IMR-90 (cell line): ENCODE measurements at regions not wholly inside any gene's neighbourhood (a gene's known extent, or its start where the extent isn't known, plus 50 kb on each side); places are given as distances from the start of the nearest gene placed in this dataset.

Experiments used
- ATAC-seq: fragments of 200-7000 bp; cut with Tn5 transposase; 2 replicates; pipeline ENCODE4 v1.9.1; 2020; ENCODE audit warnings: low read depth, mild to moderate bottlenecking, moderate library complexity
- BruUV-seq: library from RNA; stranded (reverse); fragments of 400-500 nt; replicated peaks from 2 replicates; lab custom pipeline; 2021; lab: Mats Ljungman, UMichigan
- CTCF ChIA-PET: fragments of 300-600 bp; formaldehyde crosslinking; extraction: SDS; loops from one replicate; lab custom pipeline; 2021; ENCODE audit warnings: antibody characterized with exemption; lab: Yijun Ruan, JAX
- POLR2A ChIA-PET: fragments of 300-600 bp; sonication (Branson Sonifier 250); formaldehyde crosslinking; loops from one replicate; lab custom pipeline; 2022; ENCODE audit warnings: antibody characterized with exemption; ENCODE audit not compliant: unreplicated experiment; lab: Charles Lee
- DNase-seq: peaks from one replicate; pipeline ENCODE4 v3.0.0; 2013
- H2AFZ ChIP-seq: replicated peaks from 2 replicates; pipeline ENCODE3; 2013; ENCODE audit warnings: low read length, mild to moderate bottlenecking; ENCODE audit not compliant: poor library complexity
- H2AK5ac ChIP-seq: 2 replicates; pipeline ENCODE4 v1.6.1; 2013; ENCODE audit warnings: low read depth, low read length, inconsistent platforms
- H2AK9ac ChIP-seq: replicated peaks from 2 replicates; pipeline ENCODE3; 2013; ENCODE audit warnings: mild to moderate bottlenecking, low read depth, low read length, moderate library complexity; ENCODE audit not compliant: poor library complexity
- H2BK120ac ChIP-seq: 2 replicates; pipeline ENCODE4 v1.6.1; 2013; ENCODE audit warnings: low read depth, low read length, inconsistent platforms
- H2BK15ac ChIP-seq: 3 replicates; pipeline ENCODE4 v1.6.1; 2013; ENCODE audit warnings: low read depth, low read length, inconsistent platforms
- H2BK20ac ChIP-seq: 2 replicates; pipeline ENCODE4 v1.6.1; 2013; ENCODE audit warnings: low read depth, mild to moderate bottlenecking, inconsistent platforms, low read length, moderate library complexity
- H2BK5ac ChIP-seq: 2 replicates; pipeline ENCODE4 v1.6.1; 2013; ENCODE audit warnings: mild to moderate bottlenecking, low read depth, low read length, inconsistent platforms; ENCODE audit not compliant: poor library complexity, severe bottlenecking
- H3K14ac ChIP-seq: replicated peaks from 2 replicates; pipeline ENCODE4 v1.6.1; 2013; ENCODE audit warnings: low read depth, low read length, inconsistent platforms
- H3K18ac ChIP-seq: 2 replicates; pipeline ENCODE4 v1.6.1; 2013; ENCODE audit warnings: low read depth, low read length, control low read depth
- H3K23ac ChIP-seq: 2 replicates; pipeline ENCODE4 v1.6.1; 2013; ENCODE audit warnings: low read depth, low read length, inconsistent platforms
- H3K27ac ChIP-seq: 2 replicates; pipeline ENCODE4 v1.5.1; 2013; ENCODE audit warnings: mild to moderate bottlenecking, control low read depth, low read length; ENCODE audit not compliant: insufficient read depth
- H3K27me3 ChIP-seq: 2 replicates; pipeline ENCODE4 v1.6.1; 2013; ENCODE audit warnings: low read length; ENCODE audit not compliant: control insufficient read depth, insufficient read depth
- H3K36me3 ChIP-seq: 2 replicates; pipeline ENCODE4 v1.6.1; 2013; ENCODE audit warnings: low read length, mixed read lengths; ENCODE audit not compliant: control insufficient read depth, insufficient read depth
- H3K4ac ChIP-seq: 2 replicates; pipeline ENCODE4 v1.6.1; 2013; ENCODE audit warnings: low read depth, low read length, inconsistent platforms
- H3K4me1 ChIP-seq: 2 replicates; pipeline ENCODE4 v1.6.1; 2013; ENCODE audit warnings: low read length, mixed read lengths; ENCODE audit not compliant: control insufficient read depth, insufficient read depth
- H3K4me2 ChIP-seq: 2 replicates; pipeline ENCODE4 v1.6.1; 2013; ENCODE audit warnings: low read depth, mild to moderate bottlenecking, control low read depth, low read length, moderate library complexity
- H3K4me3 ChIP-seq: 2 replicates; pipeline ENCODE4 v1.5.1; 2013; ENCODE audit warnings: low read depth, mild to moderate bottlenecking, control low read depth, low read length, moderate library complexity; ENCODE audit not compliant: insufficient read depth
- H3K56ac ChIP-seq: 2 replicates; pipeline ENCODE4 v1.6.1; 2013; ENCODE audit warnings: low read length, inconsistent platforms; ENCODE audit not compliant: insufficient read depth; ENCODE audit errors: extremely low read depth
- H3K79me1 ChIP-seq, 2 experiments: 2 replicates each; pipeline ENCODE4 v1.6.1; 2013; ENCODE audit warnings: low read length in 2 of 2, inconsistent platforms in 1 of 2, low read depth in 1 of 2
- H3K9ac ChIP-seq: 2 replicates; pipeline ENCODE4 v1.6.1; 2013; ENCODE audit warnings: low read depth, low read length, control low read depth
- H3K9me1 ChIP-seq: 2 replicates; pipeline ENCODE4 v1.6.1; 2013; ENCODE audit warnings: low read length, inconsistent platforms; ENCODE audit not compliant: insufficient read depth
- H3K9me3 ChIP-seq: 2 replicates; pipeline ENCODE4 v1.6.1; 2013; ENCODE audit warnings: low read length; ENCODE audit not compliant: control insufficient read depth, insufficient read depth
- H4K20me1 ChIP-seq: 2 replicates; pipeline ENCODE4 v1.6.1; 2013; ENCODE audit warnings: low read length, inconsistent platforms; ENCODE audit not compliant: insufficient read depth
- H4K5ac ChIP-seq: 2 replicates; pipeline ENCODE4 v1.6.1; 2013; ENCODE audit warnings: mild to moderate bottlenecking, low read depth, low read length, control low read depth
- H4K8ac ChIP-seq, 2 experiments: 2 replicates each; pipeline ENCODE4 v1.6.1; 2013; ENCODE audit warnings: low read depth in 2 of 2, low read length in 2 of 2, control low read depth in 1 of 2, inconsistent platforms in 1 of 2
- H4K91ac ChIP-seq: 2 replicates; pipeline ENCODE4 v1.6.1; 2013; ENCODE audit warnings: low read depth, low read length, inconsistent platforms; ENCODE audit not compliant: insufficient read depth
- BHLHE40 ChIP-seq: fragments of 150-350 bp; IDR thresholded peaks from 2 replicates; pipeline ENCODE4 v1.6.1; 2016; ENCODE audit warnings: mild to moderate bottlenecking, low read depth, low read length
- CEBPB ChIP-seq: IDR thresholded peaks from 2 replicates; pipeline ENCODE4 v1.6.1; 2012; ENCODE audit warnings: low read depth, low read length, improper control_type of control experiment
- CHD1 ChIP-seq: IDR thresholded peaks from 2 replicates; pipeline ENCODE4 v1.6.1; 2012; ENCODE audit warnings: low read depth, low read length, improper control_type of control experiment
- CTCF ChIP-seq: conservative IDR thresholded peaks from 2 replicates; pipeline ENCODE4 v1.5.1; 2012; ENCODE audit warnings: mild to moderate bottlenecking, low read depth, low read length, improper control_type of control experiment
- ELK1 ChIP-seq: fragments of 150-350 bp; IDR thresholded peaks from 2 replicates; pipeline ENCODE4 v1.6.1; 2016; ENCODE audit warnings: low read depth, mild to moderate bottlenecking, low read length, moderate library complexity, borderline replicate concordance
- FOS ChIP-seq: fragments of 150-350 bp; IDR thresholded peaks from 2 replicates; pipeline ENCODE4 v1.6.1; 2016; ENCODE audit warnings: low read depth, low read length
- MAFK ChIP-seq: IDR thresholded peaks from 2 replicates; pipeline ENCODE4 v1.6.1; 2012; ENCODE audit warnings: low read depth, low read length, improper control_type of control experiment
- MXI1 ChIP-seq: IDR thresholded peaks from 2 replicates; pipeline ENCODE4 v1.6.1; 2012; ENCODE audit warnings: low read depth, mild to moderate bottlenecking, low read length, moderate library complexity, borderline replicate concordance
- NFE2L2 ChIP-seq: fragments of 150-350 bp; IDR thresholded peaks from 2 replicates; pipeline ENCODE4 v1.6.1; 2016; ENCODE audit warnings: low read depth, mild to moderate bottlenecking, low read length
- POLR2A ChIP-seq: IDR thresholded peaks from 2 replicates; pipeline ENCODE4 v1.6.1; 2012; ENCODE audit warnings: mild to moderate bottlenecking, low read depth, low read length
- RAD21 ChIP-seq: IDR thresholded peaks from 2 replicates; pipeline ENCODE4 v1.6.1; 2012; ENCODE audit warnings: low read length, improper control_type of control experiment
- RCOR1 ChIP-seq: IDR thresholded peaks from 2 replicates; pipeline ENCODE4 v1.6.1; 2012; ENCODE audit warnings: mild to moderate bottlenecking, low read length, improper control_type of control experiment; ENCODE audit not compliant: insufficient replicate concordance
- SMC3 ChIP-seq: fragments of 150-350 bp; IDR thresholded peaks from 2 replicates; pipeline ENCODE4 v1.6.1; 2016; ENCODE audit warnings: low read depth, mild to moderate bottlenecking, antibody characterized with exemption, low read length, moderate library complexity
- USF2 ChIP-seq: fragments of 150-350 bp; IDR thresholded peaks from 2 replicates; pipeline ENCODE4 v1.6.1; 2017; ENCODE audit warnings: mild to moderate bottlenecking, antibody characterized with exemption, low read length, low read depth
- whole genome bisulfite sequencing, 2 experiments: methylation state at CpG; one replicate each; pipeline versions ENCODE4 v1.1.5 to v1.1.7; 2013; ENCODE audit warnings: missing lambda C conversion rate in 2 of 2; ENCODE audit not compliant: insufficient read length in 1 of 2; ENCODE audit errors: extremely low coverage in 2 of 2; 5-methylcytosine and 5-hydroxymethylcytosine counted together
- dilution Hi-C: fragments of 300-500 bp; cut with HindIII; formaldehyde crosslinking; loops from one replicate; pipeline ENCODE4 v1.14.3; 2018; ENCODE audit warnings: low sequenced_read_pairs; ENCODE audit not compliant: unreplicated experiment
- in situ Hi-C: fragments of 300-500 bp; cut with MboI; formaldehyde crosslinking; loops from 3 replicates; pipeline ENCODE4 v1.14.3; 2019; ENCODE audit warnings: low sequenced_read_pairs, inconsistent platforms, mixed read lengths
- intact Hi-C: fragments of 100-400 bp; cut with micrococcal nuclease; formaldehyde crosslinking; loops from 2 replicates; pipeline ENCODE4 v1.10.0; 2022

GRCh38 chr6:14743474-14744211 lies 502.2 kb upstream of the JARID2 start:
- intact Hi-C loops (loop anchor here (5.0 kb wide), 1 partner anchor 504 kb away; the partner anchor contains the start of gene JARID2), dilution Hi-C loops (no loop called here), in situ Hi-C loops (no loop called here)
- peaks cover 0 to 9% of the 10 kb centered on the region in 2 experiments; a peak in 2 of 4 replicates for H3K79me1 ChIP-seq
- no TSS peak for BruUV-seq
- WGBS, 2 experiments: 0% methylated on average over 3 of the region's 7 CpGs; no CpG with 5 or more reads in 1 of the 2 experiments
- H3K27me3 ChIP-seq: no peaks in the 10 kb centered on the region
- peak overlapping the region; percentile 97 for H4K91ac ChIP-seq
- peak; percentile 90 for ATAC-seq
- H2BK5ac ChIP-seq: peak overlapping the region; percentile 99
- H4K5ac ChIP-seq: peak overlapping the region; percentile 90
- DNase-seq: peak; percentile 100
- H3K4me1 ChIP-seq: peaks cover 13% of the 10 kb centered on the region
- peak overlapping the region; percentile 96 for H2AK5ac ChIP-seq
- H4K8ac ChIP-seq: peak overlapping the region; percentile 87 to 98
- peak overlapping the region; percentile 75 for H2AFZ ChIP-seq
- H3K9ac ChIP-seq: peak overlapping the region; percentile 17; the same call in 1 of the 2 replicates
- peak overlapping the region; percentile 93 for H3K23ac ChIP-seq
- peak overlapping the region; percentile 96 for H3K14ac ChIP-seq
- H3K9me1 ChIP-seq: peaks cover 15% of the 10 kb centered on the region
- peak overlapping the region; percentile 99 for H3K18ac ChIP-seq
- peak overlapping the region; percentile 90 for H3K56ac ChIP-seq
- ChIA-PET CTCF (no interaction called here), POLR2A (no interaction called here)
- peak overlapping the region; percentile 85 for H3K27ac ChIP-seq
- H3K4ac ChIP-seq: peak overlapping the region; percentile 95
- H2BK120ac ChIP-seq: peak overlapping the region; percentile 95
- peak overlapping the region; percentile 78 for H2AK9ac ChIP-seq
- H3K4me3 ChIP-seq: no peak overlapping the region; the same call in 1 of the 2 replicates
- peak overlapping the region; percentile 98 for H2BK20ac ChIP-seq
- H3K36me3 ChIP-seq: no peaks in the 10 kb centered on the region
- H3K9me3 ChIP-seq: no peaks in the 10 kb centered on the region
- peak overlapping the region; percentile 98; the same call in 2 of the 3 replicates for H2BK15ac ChIP-seq
- no peaks in the 10 kb centered on the region for H4K20me1 ChIP-seq
- H3K4me2 ChIP-seq: peak overlapping the region; percentile 67
- TF ChIP-seq FOS (peak; percentile 99), MXI1 (no peak), USF2 (no peak), NFE2L2 (0 out of 2 replicates have a peak, but pooled peaks have one; percentile 17), POLR2A (peak; percentile 46), SMC3 (peak; percentile 17; the same call in 1 of the 2 replicates), CTCF (no peak), BHLHE40 (peak; percentile 71; the same call in 1 of the 2 replicates), RAD21 (peak; percentile 38), CEBPB (peak; percentile 91), CHD1 (0 out of 2 replicates have a peak, but pooled peaks have one; percentile 36), ELK1 (no peak), MAFK (0 out of 2 replicates have a peak, but pooled peaks have one; percentile 14), RCOR1 (no peak)
